ENCODE measurements at regions not wholly inside any gene's neighbourhood (a gene's known extent, or its start where the extent isn't known, plus 50 kb on each side); places are given as distances from the start of the nearest gene placed in this dataset.
A peak's percentile ranks its signal among the peaks of the same experiment; 100 is the strongest.

DNA sequence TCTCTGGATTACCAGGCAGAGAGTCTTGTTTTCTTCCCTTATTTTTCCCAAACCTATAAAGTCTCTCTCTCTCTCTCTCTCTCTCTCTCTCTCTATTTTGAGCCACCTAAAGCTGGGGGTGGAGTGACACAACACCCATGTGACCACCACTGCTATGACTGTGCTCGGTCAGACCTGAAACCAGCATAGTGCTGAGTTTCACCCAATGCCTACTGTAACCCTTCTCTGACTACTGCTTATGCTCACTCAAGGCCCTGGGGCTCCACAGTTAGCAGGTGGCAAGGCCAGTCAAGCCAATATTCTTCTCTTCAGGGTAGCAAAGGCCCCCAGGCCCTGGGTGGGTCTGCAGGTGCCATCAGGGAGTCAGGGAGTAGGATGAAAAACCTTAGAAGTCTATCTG lies 114.7 kb upstream of the ARMCX2 start:
- H3K36me3 ChIP-seq (ENCODE audit: control insufficient read depth, low read length): no peaks in the 10 kb centered on the region
- H4K20me1 ChIP-seq (ENCODE audit: control insufficient read depth, insufficient read depth, low read depth, low read length): no peaks in the 10 kb centered on the region
- no peak overlapping the region for H3K4me2 ChIP-seq (ENCODE audit: low read length)
- no peaks in the 10 kb centered on the region for H3K4me1 ChIP-seq (ENCODE audit: control insufficient read depth, low read length)
- H3K79me2 ChIP-seq (ENCODE audit: control insufficient read depth, low read length): no peaks in the 10 kb centered on the region
- H3F3A ChIP-seq (ENCODE audit: control insufficient read depth, insufficient read depth): no peaks in the 10 kb centered on the region
- H3K27me3 ChIP-seq (ENCODE audit: control insufficient read depth, low read length): no peaks in the 10 kb centered on the region
- H3K9me3 ChIP-seq (ENCODE audit: control insufficient read depth, insufficient read depth, low read length): no peaks in the 10 kb centered on the region
- TF ChIP-seq, protein P1, sequence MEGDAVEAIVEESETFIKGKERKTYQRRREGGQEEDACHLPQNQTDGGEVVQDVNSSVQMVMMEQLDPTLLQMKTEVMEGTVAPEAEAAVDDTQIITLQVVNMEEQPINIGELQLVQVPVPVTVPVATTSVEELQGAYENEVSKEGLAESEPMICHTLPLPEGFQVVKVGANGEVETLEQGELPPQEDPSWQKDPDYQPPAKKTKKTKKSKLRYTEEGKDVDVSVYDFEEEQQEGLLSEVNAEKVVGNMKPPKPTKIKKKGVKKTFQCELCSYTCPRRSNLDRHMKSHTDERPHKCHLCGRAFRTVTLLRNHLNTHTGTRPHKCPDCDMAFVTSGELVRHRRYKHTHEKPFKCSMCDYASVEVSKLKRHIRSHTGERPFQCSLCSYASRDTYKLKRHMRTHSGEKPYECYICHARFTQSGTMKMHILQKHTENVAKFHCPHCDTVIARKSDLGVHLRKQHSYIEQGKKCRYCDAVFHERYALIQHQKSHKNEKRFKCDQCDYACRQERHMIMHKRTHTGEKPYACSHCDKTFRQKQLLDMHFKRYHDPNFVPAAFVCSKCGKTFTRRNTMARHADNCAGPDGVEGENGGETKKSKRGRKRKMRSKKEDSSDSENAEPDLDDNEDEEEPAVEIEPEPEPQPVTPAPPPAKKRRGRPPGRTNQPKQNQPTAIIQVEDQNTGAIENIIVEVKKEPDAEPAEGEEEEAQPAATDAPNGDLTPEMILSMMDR (IDR thresholded peaks at IDR 0.05; ENCODE audit: low read depth, low read length, poor library complexity, severe bottlenecking): no peak
- TF ChIP-seq EZH2phosphoT487 (IDR thresholded peaks at IDR 0.05; ENCODE audit: borderline replicate concordance, low read length): no peak
- no peak overlapping the region for H3K27ac ChIP-seq (ENCODE audit: low read depth, low read length)
- H3K9me2 ChIP-seq (replicated peaks; ENCODE audit: control insufficient read depth, low read length): no peaks in the 10 kb centered on the region
- no peak overlapping the region for H3K4me3 ChIP-seq (ENCODE audit: low read length)

DNA sequence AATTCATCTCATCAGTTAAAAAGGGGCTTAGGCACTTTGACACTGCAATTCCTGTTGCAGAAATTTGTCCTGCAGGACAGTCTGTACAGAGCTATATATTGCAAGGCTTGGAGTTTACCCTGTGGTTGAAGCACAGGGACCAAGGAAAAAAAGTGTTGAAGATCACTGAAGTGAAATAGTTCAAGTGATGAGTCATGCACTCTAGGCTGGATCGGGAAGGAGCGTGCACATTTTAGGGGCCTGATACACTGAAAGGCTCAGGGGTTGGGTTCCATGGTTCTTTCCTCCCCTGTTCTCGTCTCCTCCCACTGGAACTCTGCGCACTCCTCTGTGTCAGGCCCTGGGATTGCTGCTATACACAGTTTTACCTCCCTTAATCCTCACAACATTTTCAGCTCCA lies 104.9 kb upstream of the ARMCX2 start:
- H3K36me3 ChIP-seq (ENCODE audit: control insufficient read depth, low read length): no peaks in the 10 kb centered on the region
- H3K9me2 ChIP-seq (replicated peaks; ENCODE audit: control insufficient read depth, low read length): no peaks in the 10 kb centered on the region
- no peak overlapping the region for H3K4me3 ChIP-seq (ENCODE audit: low read length)
- no peak overlapping the region for H3K27ac ChIP-seq (ENCODE audit: low read depth, low read length)
- TF ChIP-seq, protein P1 (IDR thresholded peaks at IDR 0.05; ENCODE audit: low read depth, low read length, poor library complexity, severe bottlenecking): no peak
- TF ChIP-seq EZH2phosphoT487 (IDR thresholded peaks at IDR 0.05; ENCODE audit: borderline replicate concordance, low read length): no peak
- no peaks in the 10 kb centered on the region for H3F3A ChIP-seq (ENCODE audit: control insufficient read depth, insufficient read depth)
- H3K4me1 ChIP-seq (ENCODE audit: control insufficient read depth, low read length): no peaks in the 10 kb centered on the region
- H3K79me2 ChIP-seq (ENCODE audit: control insufficient read depth, low read length): no peaks in the 10 kb centered on the region
- no peaks in the 10 kb centered on the region for H3K27me3 ChIP-seq (ENCODE audit: control insufficient read depth, low read length)
- no peak overlapping the region for H3K4me2 ChIP-seq (ENCODE audit: low read length)
- no peaks in the 10 kb centered on the region for H4K20me1 ChIP-seq (ENCODE audit: control insufficient read depth, insufficient read depth, low read depth, low read length)
- H3K9me3 ChIP-seq (ENCODE audit: control insufficient read depth, insufficient read depth, low read length): no peaks in the 10 kb centered on the region

DNA sequence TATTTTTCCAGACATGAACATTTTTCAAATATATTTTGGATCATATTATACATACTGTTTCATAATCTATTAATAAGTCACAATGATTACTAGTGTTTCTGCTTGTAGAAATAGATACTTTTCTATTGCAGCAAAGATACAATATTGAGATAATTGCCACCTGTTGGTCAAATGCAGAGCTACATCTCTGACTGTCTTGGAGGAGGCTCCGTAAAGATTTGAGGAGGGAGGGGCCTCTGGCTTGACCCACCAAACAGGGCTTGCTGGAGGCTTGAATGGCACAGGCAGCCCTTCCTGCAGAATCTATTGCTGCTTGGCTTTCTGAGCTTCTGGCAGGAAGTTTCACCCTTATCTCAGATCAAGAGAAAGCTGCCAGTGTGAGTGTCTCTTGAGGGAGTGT lies 99.3 kb upstream of the ARMCX2 start:
- no peak overlapping the region for H3K4me3 ChIP-seq (ENCODE audit: low read length)
- no peak overlapping the region for H3K4me2 ChIP-seq (ENCODE audit: low read length)
- H3F3A ChIP-seq (ENCODE audit: control insufficient read depth, insufficient read depth): no peaks in the 10 kb centered on the region
- no peak overlapping the region for H3K27ac ChIP-seq (ENCODE audit: low read depth, low read length)
- no peaks in the 10 kb centered on the region for H3K9me2 ChIP-seq (replicated peaks; ENCODE audit: control insufficient read depth, low read length)
- H3K79me2 ChIP-seq (ENCODE audit: control insufficient read depth, low read length): no peaks in the 10 kb centered on the region
- H3K4me1 ChIP-seq (ENCODE audit: control insufficient read depth, low read length): no peaks in the 10 kb centered on the region
- no peaks in the 10 kb centered on the region for H3K27me3 ChIP-seq (ENCODE audit: control insufficient read depth, low read length)
- no peaks in the 10 kb centered on the region for H3K9me3 ChIP-seq (ENCODE audit: control insufficient read depth, insufficient read depth, low read length)
- no peaks in the 10 kb centered on the region for H3K36me3 ChIP-seq (ENCODE audit: control insufficient read depth, low read length)
- H4K20me1 ChIP-seq (ENCODE audit: control insufficient read depth, insufficient read depth, low read depth, low read length): no peaks in the 10 kb centered on the region
- TF ChIP-seq, protein P1 (IDR thresholded peaks at IDR 0.05; ENCODE audit: low read depth, low read length, poor library complexity, severe bottlenecking): peak; percentile 33
- no peak for TF ChIP-seq EZH2phosphoT487 (IDR thresholded peaks at IDR 0.05; ENCODE audit: borderline replicate concordance, low read length)

DNA sequence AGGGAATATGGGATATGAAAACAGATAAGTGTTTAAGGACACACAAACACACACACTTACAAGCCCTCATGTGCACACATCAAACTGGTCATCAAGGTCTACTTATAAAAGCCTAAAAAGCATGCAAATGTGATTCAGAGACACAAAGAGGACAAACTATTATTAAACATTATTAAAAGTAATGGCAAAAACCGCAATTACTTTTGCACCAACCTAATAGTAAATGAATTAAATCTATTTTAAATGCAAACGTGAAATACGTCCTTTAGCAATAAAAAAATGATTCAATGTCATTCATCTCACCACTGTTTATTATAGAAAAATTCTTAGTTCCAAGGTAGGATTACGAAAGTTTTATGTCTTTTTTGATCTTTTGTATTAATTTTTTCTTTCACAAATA lies 91.1 kb upstream of the ARMCX2 start:
- no peaks in the 10 kb centered on the region for H3K36me3 ChIP-seq (ENCODE audit: control insufficient read depth, low read length)
- H3K4me2 ChIP-seq (ENCODE audit: low read length): no peak overlapping the region
- H3F3A ChIP-seq (ENCODE audit: control insufficient read depth, insufficient read depth): no peaks in the 10 kb centered on the region
- H3K4me3 ChIP-seq (ENCODE audit: low read length): no peak overlapping the region
- TF ChIP-seq, protein P1 (IDR thresholded peaks at IDR 0.05; ENCODE audit: low read depth, low read length, poor library complexity, severe bottlenecking): no peak
- no peak for TF ChIP-seq EZH2phosphoT487 (IDR thresholded peaks at IDR 0.05; ENCODE audit: borderline replicate concordance, low read length)
- no peaks in the 10 kb centered on the region for H3K27me3 ChIP-seq (ENCODE audit: control insufficient read depth, low read length)
- H3K4me1 ChIP-seq (ENCODE audit: control insufficient read depth, low read length): no peaks in the 10 kb centered on the region
- no peaks in the 10 kb centered on the region for H3K9me2 ChIP-seq (replicated peaks; ENCODE audit: control insufficient read depth, low read length)
- H3K27ac ChIP-seq (ENCODE audit: low read depth, low read length): no peak overlapping the region
- no peaks in the 10 kb centered on the region for H4K20me1 ChIP-seq (ENCODE audit: control insufficient read depth, insufficient read depth, low read depth, low read length)
- no peaks in the 10 kb centered on the region for H3K9me3 ChIP-seq (ENCODE audit: control insufficient read depth, insufficient read depth, low read length)
- H3K79me2 ChIP-seq (ENCODE audit: control insufficient read depth, low read length): no peaks in the 10 kb centered on the region
